ENCODE measurements at regions not wholly inside any gene's neighbourhood (a gene's known extent, or its start where the extent isn't known, plus 50 kb on each side); places are given as distances from the start of the nearest gene placed in this dataset.
A peak's percentile ranks its signal among the peaks of the same experiment; 100 is the strongest.

- no peak for DNase-seq
These were observed 371.1 kb downstream of the DHX35 start for GRCh38 chr20:39333211-39333610.

GRCh38 chr20:39328347-39328746, 366.2 kb downstream of the DHX35 start:
- DNase-seq: no peak

GRCh38 chr20:39326050-39326449, 363.9 kb downstream of the DHX35 start:
- no peak for DNase-seq

GRCh38 chr20:39318911-39319310, 356.8 kb downstream of the DHX35 start:
- DNase-seq: no peak

GRCh38 chr20:39312676-39313075, 350.5 kb downstream of the DHX35 start:
- DNase-seq: no peak

GRCh38 chr20:39311851-39312506, 349.8 kb downstream of the DHX35 start:
- no peak for DNase-seq

GRCh38 chr20:39310363-39310995, 348.3 kb downstream of the DHX35 start:
- DNase-seq: no peak

GRCh38 chr20:39309458-39309857, 347.3 kb downstream of the DHX35 start:
- DNase-seq: no peak

GRCh38 chr20:39302312-39302711, 340.2 kb downstream of the DHX35 start:
- DNase-seq: no peak

GRCh38 chr20:39299783-39300182, 337.6 kb downstream of the DHX35 start:
- no peak for DNase-seq

- DNase-seq: no peak
These were observed 336.7 kb downstream of the DHX35 start for GRCh38 chr20:39298571-39299506.

- DNase-seq: no peak
These were observed 336.0 kb downstream of the DHX35 start for GRCh38 chr20:39298121-39298520.

- no peak for DNase-seq
These were observed 333.2 kb downstream of the DHX35 start for GRCh38 chr20:39295301-39295700.

- no peak for DNase-seq
These were observed 332.1 kb downstream of the DHX35 start for GRCh38 chr20:39294137-39294725.

GRCh38 chr20:39292193-39292736, 330.1 kb downstream of the DHX35 start:
- DNase-seq: no peak

- DNase-seq: no peak
These were observed 329.2 kb downstream of the DHX35 start for GRCh38 chr20:39291301-39291700.

- DNase-seq: no peak
These were observed 328.4 kb downstream of the DHX35 start for GRCh38 chr20:39290575-39290974.

- DNase-seq: no peak
These were observed 327.7 kb downstream of the DHX35 start for GRCh38 chr20:39289831-39290230.

- DNase-seq: no peak
These were observed 327.2 kb downstream of the DHX35 start for GRCh38 chr20:39289316-39289715.

- no peak for DNase-seq
These were observed 321.3 kb downstream of the DHX35 start for GRCh38 chr20:39283464-39283863.

GRCh38 chr20:39282619-39283092, 320.5 kb downstream of the DHX35 start:
- peak; percentile 11 to 44 for DNase-seq

- DNase-seq: no peak
These were observed 318.7 kb downstream of the DHX35 start for GRCh38 chr20:39280875-39281274.

GRCh38 chr20:39278230-39278788, 316.2 kb downstream of the DHX35 start:
- no peak for DNase-seq

All from NCI-H2081 (cell line).